ENCODE measurements at regions not wholly inside any gene's neighbourhood (a gene's known extent, or its start where the extent isn't known, plus 50 kb on each side); places are given as distances from the start of the nearest gene placed in this dataset.

- no peak overlapping the region for H2BK20ac ChIP-seq (ENCODE audit: low read depth, low read length, poor library complexity, severe bottlenecking)
- no peaks in the 10 kb centered on the region for H4K20me1 ChIP-seq (ENCODE audit: control insufficient read depth, insufficient read depth, insufficient read length)
- no peak for TF ChIP-seq CTCF (conservative IDR thresholded peaks at IDR 0.05)
- no peak overlapping the region for H3K27ac ChIP-seq (ENCODE audit: insufficient read length, low read depth, low read length)
- no peak overlapping the region for H3K4ac ChIP-seq (ENCODE audit: low read depth, low read length)
- H3K4me2 ChIP-seq (ENCODE audit: insufficient read depth, insufficient read length, low read length), result no peak overlapping the region
- no peak overlapping the region for H4K5ac ChIP-seq (ENCODE audit: insufficient read length, low read depth, low read length)
- no peak for DNase-seq
- no peaks in the 10 kb centered on the region for H3K4me1 ChIP-seq (ENCODE audit: insufficient read depth, low read length)
- no peaks in the 10 kb centered on the region for H3K79me2 ChIP-seq (ENCODE audit: insufficient read depth, low read length)
- peaks cover 4 to 5% of the 10 kb centered on the region in 2 experiments; a peak in 2 of 5 replicates for H3K9me3 Mint-ChIP-seq
- H3K27ac Mint-ChIP-seq, result no peak overlapping the region
- no peaks in the 10 kb centered on the region for H3K9me3 ChIP-seq (ENCODE audit: control insufficient read depth, low read depth, low read length)
- no peak overlapping the region for H4K91ac ChIP-seq (ENCODE audit: insufficient read length, low read depth, low read length)
- 100% methylated on average over 2 of the region's 5 CpGs for WGBS (ENCODE audit: extremely low coverage, insufficient read length, low lambda C conversion rate)
- H2BK5ac ChIP-seq (ENCODE audit: insufficient read length, low read length), result no peak overlapping the region
- H3K9ac ChIP-seq (ENCODE audit: extremely low read depth, insufficient read length, low read length), result no peak overlapping the region
- no peak overlapping the region for H2BK12ac ChIP-seq (ENCODE audit: insufficient read length, low read depth, low read length)
- H3K36me3 Mint-ChIP-seq (ENCODE audit: insufficient read depth in 1 of 3, low read depth in 3 of 3), result peaks cover 0 to 3% (median 0%) of the 10 kb centered on the region in 3 experiments; a peak in 2 of 7 replicates
- H3K14ac ChIP-seq (ENCODE audit: insufficient read depth, low read length), result no peak overlapping the region
- H3K23me2 ChIP-seq (ENCODE audit: insufficient read length, low read depth, low read length, poor library complexity, severe bottlenecking), result no peaks in the 10 kb centered on the region
- no peak overlapping the region for H3K18ac ChIP-seq (ENCODE audit: insufficient read length, low read depth, low read length)
- no peak overlapping the region for H3K23ac ChIP-seq (ENCODE audit: insufficient read length, low read depth, low read length)
- H2AFZ ChIP-seq (ENCODE audit: low read length), result no peak overlapping the region
- H3K79me1 ChIP-seq (ENCODE audit: insufficient read depth, low read depth, low read length, poor library complexity, severe bottlenecking), result no peaks in the 10 kb centered on the region
- H3K4me1 Mint-ChIP-seq, result peaks cover 10 to 13% of the 10 kb centered on the region in 2 experiments
- no peak overlapping the region for H2BK15ac ChIP-seq (ENCODE audit: low read depth, low read length)
- H4K8ac ChIP-seq (replicated peaks; ENCODE audit: insufficient read length, low read depth, low read length), result no peak overlapping the region
- no peak overlapping the region for H2AK5ac ChIP-seq (ENCODE audit: insufficient read length, low read length)
- H3K27me3 Mint-ChIP-seq (ENCODE audit: low read depth), result no peaks in the 10 kb centered on the region
- no peak overlapping the region for H3K56ac ChIP-seq (ENCODE audit: insufficient read length, low read depth, low read length)
- no peak overlapping the region for H2BK120ac ChIP-seq (ENCODE audit: low read depth, low read length, poor library complexity, severe bottlenecking)
- H3K4me3 Mint-ChIP-seq, result no peak overlapping the region
- H3T11ph ChIP-seq (ENCODE audit: low read length), result no peak overlapping the region
- H3K27me3 ChIP-seq (ENCODE audit: insufficient read depth, low read length), result no peaks in the 10 kb centered on the region
Observed at GRCh38 chr5:104606258-104606829, 1043.8 kb upstream of the NUDT12 start.
